GM19452 (cell line): ENCODE measurements at regions not wholly inside any gene's neighbourhood (a gene's known extent, or its start where the extent isn't known, plus 50 kb on each side); places are given as distances from the start of the nearest gene placed in this dataset.

Source experiments
- ATAC-seq: cut with Tn5 transposase; IDR thresholded peaks from one replicate; pipeline ENCODE4 v1.9.1; 2021; ENCODE audit not compliant: unreplicated experiment

- no peak for ATAC-seq
Observed at GRCh38 chr10:83926606-83927005, 212.7 kb upstream of the GHITM start.

GRCh38 chr10:83927166-83927565 is 212.1 kb upstream of the GHITM start:
- no peak for ATAC-seq

- no peak for ATAC-seq
Observed at GRCh38 chr10:83929399-83929798, 209.9 kb upstream of the GHITM start.

- ATAC-seq, result no peak
Observed at GRCh38 chr10:83931669-83932068, 207.6 kb upstream of the GHITM start.

GRCh38 chr10:83932245-83932644 is 207.1 kb upstream of the GHITM start:
- ATAC-seq, result no peak

- no peak for ATAC-seq
Observed at GRCh38 chr10:83934062-83934461, 205.2 kb upstream of the GHITM start.

- ATAC-seq, result no peak
Observed at GRCh38 chr10:83934641-83935338, 204.5 kb upstream of the GHITM start.

GRCh38 chr10:83935339-83935736 is 204.0 kb upstream of the GHITM start:
- no peak for ATAC-seq

GRCh38 chr10:83935911-83936310 is 203.4 kb upstream of the GHITM start:
- no peak for ATAC-seq

GRCh38 chr10:83937161-83937560 is 202.1 kb upstream of the GHITM start:
- no peak for ATAC-seq

- no peak for ATAC-seq
Observed at GRCh38 chr10:83937826-83938225, 201.5 kb upstream of the GHITM start.

- ATAC-seq, result no peak
Observed at GRCh38 chr10:83941189-83941588, 198.1 kb upstream of the GHITM start.

- ATAC-seq, result no peak
Observed at GRCh38 chr10:83942410-83942809, 196.9 kb upstream of the GHITM start.

- no peak for ATAC-seq
Observed at GRCh38 chr10:83943049-83943448, 196.3 kb upstream of the GHITM start.

GRCh38 chr10:83943920-83944319 is 195.4 kb upstream of the GHITM start:
- ATAC-seq, result no peak

GRCh38 chr10:83945982-83946718 is 193.2 kb upstream of the GHITM start:
- no peak for ATAC-seq

GRCh38 chr10:83952314-83952713 is 187.0 kb upstream of the GHITM start:
- ATAC-seq, result no peak

GRCh38 chr10:83953589-83953988 is 185.7 kb upstream of the GHITM start:
- no peak for ATAC-seq

GRCh38 chr10:83954193-83954799 is 185.0 kb upstream of the GHITM start:
- no peak for ATAC-seq

GRCh38 chr10:83955406-83955805 is 183.9 kb upstream of the GHITM start:
- no peak for ATAC-seq

GRCh38 chr10:83957168-83957947 is 182.0 kb upstream of the GHITM start:
- no peak for ATAC-seq
